GM12878 (cell line): ENCODE measurements at regions not wholly inside any gene's neighbourhood (a gene's known extent, or its start where the extent isn't known, plus 50 kb on each side); places are given as distances from the start of the nearest gene placed in this dataset.

ENCODE experiments used
- ATAC-seq: fragments of 200-7000 bp; cut with Tn5 transposase; 3 replicates; pipeline ENCODE4 v1.9.1; 2020; ENCODE audit warnings: mild to moderate bottlenecking, moderate library complexity
- BruUV-seq: library from RNA; stranded (reverse); fragments of 400-500 nt; replicated peaks from 2 replicates; lab custom pipeline; 2021; lab: Mats Ljungman, UMichigan
- CTCF ChIA-PET: fragments of 300-600 bp; sonication (Branson Sonifier 250); formaldehyde crosslinking; extraction: SDS; loops from one replicate; lab custom pipeline; 2021; ENCODE audit warnings: inconsistent platforms; lab: Yijun Ruan, JAX
- POLR2A ChIA-PET: fragments of 350-600 bp; formaldehyde crosslinking; extraction: SDS; loops from one replicate; lab custom pipeline; 2021; ENCODE audit warnings: inconsistent platforms; lab: Charles Lee
- RAD21 ChIA-PET: fragments of 300-600 bp; sonication (Branson Sonifier 250); formaldehyde crosslinking; loops from one replicate; lab custom pipeline; 2023; ENCODE audit warnings: antibody characterized with exemption; ENCODE audit not compliant: unreplicated experiment; lab: Charles Lee
- SMC1A ChIA-PET: fragments of 300-600 bp; sonication (Branson Sonifier 250); formaldehyde crosslinking; loops from one replicate; lab custom pipeline; 2023; ENCODE audit not compliant: unreplicated experiment, uncharacterized antibody; lab: Charles Lee
- DNase-seq: peaks from one replicate; pipeline ENCODE4 v3.0.0-alpha.2; 2011; ENCODE audit warnings: low read depth, low spot score
- FAIRE-seq: peaks from 3 replicates; lab custom pipeline; 2011; peaks lifted over from hg19 to GRCh38; lab: Jason Lieb, UNC
- H2AFZ ChIP-seq: 2 replicates; pipeline ENCODE4 v1.6.0; 2011; ENCODE audit warnings: low read depth, low read length, control low read depth; ENCODE audit not compliant: control insufficient read depth
- H3K27ac ChIP-seq: 2 replicates; pipeline ENCODE4 v1.5.1; 2011; ENCODE audit warnings: control low read depth; ENCODE audit not compliant: control insufficient read depth, insufficient read depth
- H3K27me3 ChIP-seq, 2 experiments: replicated peaks in 1 of 2; 2 replicates each; pipeline versions ENCODE4 v1.6.0 to v1.6.1; 2011; ENCODE audit warnings: low read length in 1 of 2; ENCODE audit not compliant: control insufficient read depth in 2 of 2, insufficient read depth in 2 of 2
- H3K36me3 ChIP-seq, 2 experiments: 2 replicates each; pipeline ENCODE4 v1.5.1; 2011; ENCODE audit warnings: low read length in 1 of 2; ENCODE audit not compliant: control insufficient read depth in 2 of 2, insufficient read depth in 2 of 2
- H3K4me1 ChIP-seq: 2 replicates; pipeline ENCODE4 v1.6.1; 2011; ENCODE audit warnings: mild to moderate bottlenecking, low read length, moderate library complexity, mixed read lengths; ENCODE audit not compliant: control insufficient read depth, insufficient read depth
- H3K4me2 ChIP-seq: 2 replicates; pipeline ENCODE4 v1.6.0; 2011; ENCODE audit warnings: control low read depth; ENCODE audit not compliant: control insufficient read depth, insufficient read depth
- H3K4me3 ChIP-seq: fragments of 200-600 bp; sonication (generic); 2 replicates; pipeline ENCODE4 v1.5.1; 2016
- H3K79me2 ChIP-seq: 2 replicates; pipeline ENCODE4 v1.6.0; 2011; ENCODE audit warnings: low read length; ENCODE audit not compliant: control insufficient read depth, insufficient read depth
- H3K9ac ChIP-seq: 2 replicates; pipeline ENCODE4 v1.8.0; 2011; ENCODE audit warnings: low read length, control low read depth, mixed read lengths; ENCODE audit not compliant: control insufficient read depth, insufficient read depth
- H3K9me3 ChIP-seq: replicated peaks from 3 replicates; pipeline ENCODE4 v1.5.1; 2011; ENCODE audit warnings: mild to moderate bottlenecking, low read length; ENCODE audit not compliant: control insufficient read depth, insufficient read depth
- H4K20me1 ChIP-seq: 2 replicates; pipeline ENCODE4 v1.6.0; 2011; ENCODE audit not compliant: control insufficient read depth, insufficient read depth
- CBFB ChIP-seq: IDR thresholded peaks from 2 replicates; pipeline ENCODE4 v1.6.1; 2016; ENCODE audit warnings: antibody characterized with exemption, low read depth
- CBX5 ChIP-seq: sonication (generic); IDR thresholded peaks from 2 replicates; pipeline ENCODE4 v1.6.1; 2016; ENCODE audit warnings: low read depth, moderate library complexity, mild to moderate bottlenecking, inconsistent platforms
- ETV6 ChIP-seq, 2 experiments: fragments of 450-650 bp in 1 of 2; IDR thresholded peaks in 1 of 2; conservative IDR thresholded peaks in 1 of 2; 2 replicates each; pipeline ENCODE4 v1.6.1; 2014; ENCODE audit warnings: antibody characterized with exemption in 1 of 2, borderline replicate concordance in 1 of 2, low read depth in 1 of 2, mild to moderate bottlenecking in 1 of 2, moderate library complexity in 1 of 2
- IKZF2 ChIP-seq, 2 experiments: fragments of 450-650 bp; IDR thresholded peaks; 2 replicates each; pipeline ENCODE4 v1.6.1; 2017; ENCODE audit warnings: mild to moderate bottlenecking in 2 of 2, moderate library complexity in 2 of 2
- MTA3 ChIP-seq: IDR thresholded peaks from 2 replicates; pipeline ENCODE4 v1.6.1; 2012; ENCODE audit warnings: low read length, inconsistent platforms, borderline replicate concordance
- NR2C1 ChIP-seq: fragments of 450-650 bp; IDR thresholded peaks from 2 replicates; pipeline ENCODE4 v1.6.1; 2017; ENCODE audit warnings: antibody characterized with exemption, mild to moderate bottlenecking, moderate library complexity
- NR2F1 ChIP-seq: fragments of 450-650 bp; conservative IDR thresholded peaks from 2 replicates; pipeline ENCODE4 v1.6.1; 2017; ENCODE audit warnings: mild to moderate bottlenecking
- POLR2AphosphoS5 ChIP-seq: IDR thresholded peaks from 2 replicates; pipeline ENCODE4 v1.6.1; 2011; ENCODE audit warnings: mild to moderate bottlenecking, low read length, inconsistent platforms
- RB1 ChIP-seq: fragments of 450-650 bp; formaldehyde crosslinking; IDR thresholded peaks from 2 replicates; pipeline ENCODE4 v1.6.1; 2017; ENCODE audit warnings: mild to moderate bottlenecking, borderline replicate concordance
- RBBP5 ChIP-seq: fragments of 200-600 bp; sonication (generic); conservative IDR thresholded peaks from 2 replicates; pipeline ENCODE4 v1.6.1; 2016
- SRF ChIP-seq, 2 experiments: IDR thresholded peaks; 2 replicates each; pipeline ENCODE4 v1.6.1; 2011; ENCODE audit warnings: low read depth in 2 of 2, low read length in 2 of 2, mild to moderate bottlenecking in 1 of 2, moderate library complexity in 1 of 2
- SUZ12 ChIP-seq: fragments of 200-600 bp; sonication (generic); IDR thresholded peaks from one replicate; pipeline ENCODE4 v1.6.1; 2018; ENCODE audit warnings: antibody characterized with exemption, mild to moderate bottlenecking; ENCODE audit not compliant: unreplicated experiment
- TARDBP ChIP-seq: IDR thresholded peaks from 2 replicates; pipeline ENCODE4 v1.6.1; 2016; ENCODE audit warnings: borderline replicate concordance
- YY1 ChIP-seq: IDR thresholded peaks from 2 replicates; pipeline ENCODE4 v1.6.1; 2011; ENCODE audit warnings: low read depth, mild to moderate bottlenecking, low read length
- WGBS: methylation state at CpG from one replicate; pipeline ENCODE4 v1.1.6; 2016; ENCODE audit warnings: low lambda C conversion rate; ENCODE audit not compliant: insufficient replicate concordance, insufficient coverage; ENCODE audit errors: missing lambda C conversion rate; 5-methylcytosine and 5-hydroxymethylcytosine counted together
- in situ Hi-C: fragments of 300-500 bp; cut with MboI; formaldehyde crosslinking; loops from 9 replicates; pipeline ENCODE4 v1.14.3; 2018; ENCODE audit warnings: mixed read lengths
- intact Hi-C: fragments of 100-400 bp; cut with micrococcal nuclease; formaldehyde crosslinking; loops from one replicate; pipeline ENCODE4 v1.14.2; 2022; ENCODE audit not compliant: unreplicated experiment
- TF ChIP-seq, protein P1 (sequence below): IDR thresholded peaks from 2 replicates; pipeline ENCODE4 v1.6.1; 2012; ENCODE audit warnings: improper control_type of control experiment, low read depth, low read length; ENCODE audit not compliant: insufficient replicate concordance
- TF ChIP-seq, protein P2 (sequence below): fragments of 450-650 bp; IDR thresholded peaks from 2 replicates; pipeline ENCODE4 v1.6.1; 2017; ENCODE audit warnings: mild to moderate bottlenecking, moderate library complexity
- TF ChIP-seq, protein P3 (sequence below): IDR thresholded peaks from 2 replicates; pipeline ENCODE4 v1.6.1; 2011; ENCODE audit warnings: mild to moderate bottlenecking, low read depth, low read length, moderate library complexity; ENCODE audit not compliant: insufficient replicate concordance

DNA sequence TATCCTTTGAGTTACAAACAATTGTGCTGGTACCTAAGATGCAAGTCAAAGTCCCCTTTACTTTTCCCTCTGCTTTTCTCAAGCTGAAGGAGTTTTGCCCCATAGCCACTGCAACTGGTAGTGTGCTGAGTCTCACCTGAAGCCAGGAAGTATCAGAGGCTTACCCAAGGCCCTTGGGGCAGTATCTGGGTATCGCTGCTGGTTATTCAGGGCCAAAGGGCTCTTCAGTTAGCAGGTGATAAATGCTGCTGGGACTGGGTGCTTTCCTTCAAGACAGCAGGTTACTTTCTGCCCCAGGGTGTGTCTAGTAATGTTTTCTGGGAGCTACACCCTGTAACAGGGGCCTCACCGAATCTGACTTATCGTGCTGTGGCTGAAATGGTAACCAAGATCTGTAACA lies 90.4 kb upstream of the SLC6A14 start:
- DNase-seq (no peak), FAIRE-seq (no peak), ATAC-seq (no peak)
- no peak overlapping the region for H3K4me3 ChIP-seq
- WGBS, result 6% methylated on average over 3 of the region's 3 CpGs
- intact Hi-C loops (no loop called here), in situ Hi-C loops (no loop called here)
- ChIA-PET RAD21 (no interaction called here), SMC1A (no interaction called here), POLR2A (no interaction called here), CTCF (no interaction called here)
- H3K79me2 ChIP-seq, result no peaks in the 10 kb centered on the region
- no peaks in the 10 kb centered on the region for H4K20me1 ChIP-seq
- H3K36me3 ChIP-seq, result no peaks in the 10 kb centered on the region
- H2AFZ ChIP-seq, result no peak overlapping the region
- no peaks in the 10 kb centered on the region for H3K27me3 ChIP-seq
- no peaks in the 10 kb centered on the region for H3K9me3 ChIP-seq
- no peaks in the 10 kb centered on the region for H3K4me1 ChIP-seq
- no peak overlapping the region for H3K9ac ChIP-seq
- H3K27ac ChIP-seq, result no peak overlapping the region
- no peak overlapping the region for H3K4me2 ChIP-seq
- no TSS peak for BruUV-seq
- TF ChIP-seq RBBP5 (no peak), TARDBP (no peak), ETV6 (conservative IDR thresholded peaks at IDR 0.05 in 1 of 2, IDR thresholded peaks at IDR 0.05 in 1 of 2; ENCODE audit: borderline replicate concordance in 1 of 2, low read depth in 1 of 2) (no peak), SRF (IDR thresholded peaks at IDR 0.05; ENCODE audit: low read depth in 2 of 2, low read length in 2 of 2) (no peak), MTA3 (no peak), NR2F1 (no peak), RB1 (no peak), CBFB (no peak), CBX5 (no peak), POLR2AphosphoS5 (no peak), IKZF2 (IDR thresholded peaks at IDR 0.05) (no peak), YY1 (no peak), SUZ12 (no peak), NR2C1 (no peak)
- TF ChIP-seq, protein P1, sequence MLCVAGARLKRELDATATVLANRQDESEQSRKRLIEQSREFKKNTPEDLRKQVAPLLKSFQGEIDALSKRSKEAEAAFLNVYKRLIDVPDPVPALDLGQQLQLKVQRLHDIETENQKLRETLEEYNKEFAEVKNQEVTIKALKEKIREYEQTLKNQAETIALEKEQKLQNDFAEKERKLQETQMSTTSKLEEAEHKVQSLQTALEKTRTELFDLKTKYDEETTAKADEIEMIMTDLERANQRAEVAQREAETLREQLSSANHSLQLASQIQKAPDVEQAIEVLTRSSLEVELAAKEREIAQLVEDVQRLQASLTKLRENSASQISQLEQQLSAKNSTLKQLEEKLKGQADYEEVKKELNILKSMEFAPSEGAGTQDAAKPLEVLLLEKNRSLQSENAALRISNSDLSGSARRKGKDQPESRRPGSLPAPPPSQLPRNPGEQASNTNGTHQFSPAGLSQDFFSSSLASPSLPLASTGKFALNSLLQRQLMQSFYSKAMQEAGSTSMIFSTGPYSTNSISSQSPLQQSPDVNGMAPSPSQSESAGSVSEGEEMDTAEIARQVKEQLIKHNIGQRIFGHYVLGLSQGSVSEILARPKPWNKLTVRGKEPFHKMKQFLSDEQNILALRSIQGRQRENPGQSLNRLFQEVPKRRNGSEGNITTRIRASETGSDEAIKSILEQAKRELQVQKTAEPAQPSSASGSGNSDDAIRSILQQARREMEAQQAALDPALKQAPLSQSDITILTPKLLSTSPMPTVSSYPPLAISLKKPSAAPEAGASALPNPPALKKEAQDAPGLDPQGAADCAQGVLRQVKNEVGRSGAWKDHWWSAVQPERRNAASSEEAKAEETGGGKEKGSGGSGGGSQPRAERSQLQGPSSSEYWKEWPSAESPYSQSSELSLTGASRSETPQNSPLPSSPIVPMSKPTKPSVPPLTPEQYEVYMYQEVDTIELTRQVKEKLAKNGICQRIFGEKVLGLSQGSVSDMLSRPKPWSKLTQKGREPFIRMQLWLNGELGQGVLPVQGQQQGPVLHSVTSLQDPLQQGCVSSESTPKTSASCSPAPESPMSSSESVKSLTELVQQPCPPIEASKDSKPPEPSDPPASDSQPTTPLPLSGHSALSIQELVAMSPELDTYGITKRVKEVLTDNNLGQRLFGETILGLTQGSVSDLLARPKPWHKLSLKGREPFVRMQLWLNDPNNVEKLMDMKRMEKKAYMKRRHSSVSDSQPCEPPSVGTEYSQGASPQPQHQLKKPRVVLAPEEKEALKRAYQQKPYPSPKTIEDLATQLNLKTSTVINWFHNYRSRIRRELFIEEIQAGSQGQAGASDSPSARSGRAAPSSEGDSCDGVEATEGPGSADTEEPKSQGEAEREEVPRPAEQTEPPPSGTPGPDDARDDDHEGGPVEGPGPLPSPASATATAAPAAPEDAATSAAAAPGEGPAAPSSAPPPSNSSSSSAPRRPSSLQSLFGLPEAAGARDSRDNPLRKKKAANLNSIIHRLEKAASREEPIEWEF, result no peak
- TF ChIP-seq, protein P2, sequence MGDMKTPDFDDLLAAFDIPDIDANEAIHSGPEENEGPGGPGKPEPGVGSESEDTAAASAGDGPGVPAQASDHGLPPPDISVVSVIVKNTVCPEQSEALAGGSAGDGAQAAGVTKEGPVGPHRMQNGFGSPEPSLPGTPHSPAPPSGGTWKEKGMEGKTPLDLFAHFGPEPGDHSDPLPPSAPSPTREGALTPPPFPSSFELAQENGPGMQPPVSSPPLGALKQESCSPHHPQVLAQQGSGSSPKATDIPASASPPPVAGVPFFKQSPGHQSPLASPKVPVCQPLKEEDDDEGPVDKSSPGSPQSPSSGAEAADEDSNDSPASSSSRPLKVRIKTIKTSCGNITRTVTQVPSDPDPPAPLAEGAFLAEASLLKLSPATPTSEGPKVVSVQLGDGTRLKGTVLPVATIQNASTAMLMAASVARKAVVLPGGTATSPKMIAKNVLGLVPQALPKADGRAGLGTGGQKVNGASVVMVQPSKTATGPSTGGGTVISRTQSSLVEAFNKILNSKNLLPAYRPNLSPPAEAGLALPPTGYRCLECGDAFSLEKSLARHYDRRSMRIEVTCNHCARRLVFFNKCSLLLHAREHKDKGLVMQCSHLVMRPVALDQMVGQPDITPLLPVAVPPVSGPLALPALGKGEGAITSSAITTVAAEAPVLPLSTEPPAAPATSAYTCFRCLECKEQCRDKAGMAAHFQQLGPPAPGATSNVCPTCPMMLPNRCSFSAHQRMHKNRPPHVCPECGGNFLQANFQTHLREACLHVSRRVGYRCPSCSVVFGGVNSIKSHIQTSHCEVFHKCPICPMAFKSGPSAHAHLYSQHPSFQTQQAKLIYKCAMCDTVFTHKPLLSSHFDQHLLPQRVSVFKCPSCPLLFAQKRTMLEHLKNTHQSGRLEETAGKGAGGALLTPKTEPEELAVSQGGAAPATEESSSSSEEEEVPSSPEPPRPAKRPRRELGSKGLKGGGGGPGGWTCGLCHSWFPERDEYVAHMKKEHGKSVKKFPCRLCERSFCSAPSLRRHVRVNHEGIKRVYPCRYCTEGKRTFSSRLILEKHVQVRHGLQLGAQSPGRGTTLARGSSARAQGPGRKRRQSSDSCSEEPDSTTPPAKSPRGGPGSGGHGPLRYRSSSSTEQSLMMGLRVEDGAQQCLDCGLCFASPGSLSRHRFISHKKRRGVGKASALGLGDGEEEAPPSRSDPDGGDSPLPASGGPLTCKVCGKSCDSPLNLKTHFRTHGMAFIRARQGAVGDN, result no peak
- TF ChIP-seq, protein P3, sequence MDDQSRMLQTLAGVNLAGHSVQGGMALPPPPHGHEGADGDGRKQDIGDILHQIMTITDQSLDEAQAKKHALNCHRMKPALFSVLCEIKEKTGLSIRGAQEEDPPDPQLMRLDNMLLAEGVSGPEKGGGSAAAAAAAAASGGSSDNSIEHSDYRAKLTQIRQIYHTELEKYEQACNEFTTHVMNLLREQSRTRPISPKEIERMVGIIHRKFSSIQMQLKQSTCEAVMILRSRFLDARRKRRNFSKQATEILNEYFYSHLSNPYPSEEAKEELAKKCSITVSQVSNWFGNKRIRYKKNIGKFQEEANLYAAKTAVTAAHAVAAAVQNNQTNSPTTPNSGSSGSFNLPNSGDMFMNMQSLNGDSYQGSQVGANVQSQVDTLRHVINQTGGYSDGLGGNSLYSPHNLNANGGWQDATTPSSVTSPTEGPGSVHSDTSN, result no peak
